GM19324 (cell line): ENCODE measurements at regions not wholly inside any gene's neighbourhood (a gene's known extent, or its start where the extent isn't known, plus 50 kb on each side); places are given as distances from the start of the nearest gene placed in this dataset.

Experiments used
- ATAC-seq: cut with Tn5 transposase; IDR thresholded peaks from one replicate; pipeline ENCODE4 v1.9.1; 2021; ENCODE audit warnings: mild to moderate bottlenecking, moderate library complexity; ENCODE audit not compliant: unreplicated experiment, low FRiP score

DNA sequence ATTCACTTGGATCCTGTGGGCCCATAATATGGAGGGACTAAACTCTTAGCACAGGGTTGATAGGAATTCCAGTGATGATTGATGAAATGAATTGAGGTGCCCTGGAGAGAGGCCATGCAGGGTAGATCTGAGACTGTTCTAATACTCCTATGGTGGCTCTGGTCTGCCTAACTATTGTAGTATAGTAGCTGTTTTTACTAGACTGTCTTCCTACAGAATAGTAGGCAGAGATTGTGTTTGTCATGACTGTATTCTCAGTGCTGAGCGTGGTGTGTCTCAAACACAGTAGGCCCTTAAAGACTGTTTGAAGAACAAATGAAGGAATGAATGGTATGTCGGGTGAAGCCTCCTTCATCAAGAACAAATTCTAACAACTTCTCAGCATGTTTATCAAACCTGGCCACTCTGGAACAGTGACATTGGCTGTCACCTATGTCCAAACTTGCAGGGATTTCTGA is 107.0 kb upstream of the SESN3 start:
- peak; percentile 18 for ATAC-seq

DNA sequence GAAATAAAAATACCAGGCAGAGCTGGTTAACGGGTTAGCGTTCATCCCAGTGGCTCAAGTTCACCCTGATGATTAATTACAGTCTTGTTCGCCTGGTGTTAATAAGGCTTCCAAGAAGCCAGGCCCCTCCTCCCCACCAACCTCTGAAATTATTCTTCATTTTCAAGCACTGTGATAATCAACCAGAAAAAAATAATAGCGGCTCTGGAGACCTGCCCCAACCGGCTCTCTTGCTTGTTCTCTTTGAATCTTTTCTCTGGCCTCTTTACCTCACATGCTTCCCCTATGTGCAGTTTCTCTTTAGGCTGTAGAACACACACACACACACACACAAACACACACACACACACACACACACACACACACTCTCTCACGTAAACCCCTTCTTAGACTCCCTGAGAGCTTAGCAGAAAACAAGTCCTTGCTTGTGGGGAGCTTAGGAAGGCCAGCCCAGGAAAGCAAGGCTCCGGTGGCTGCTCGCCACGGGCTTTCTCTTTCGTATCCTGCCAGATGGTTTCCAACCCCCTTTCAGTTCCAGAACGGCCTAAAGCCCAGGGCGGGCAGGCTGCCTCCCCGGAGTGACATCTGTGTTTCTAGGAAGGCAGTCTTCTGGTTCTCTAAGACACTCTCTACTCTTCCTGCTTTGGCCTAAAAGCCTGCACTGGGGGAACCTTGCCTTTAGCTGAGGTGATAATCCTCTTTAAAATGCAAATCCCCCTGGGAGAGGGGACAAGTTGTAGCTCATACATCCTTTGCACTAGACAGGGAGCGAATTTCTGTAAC is 106.4 kb upstream of the SESN3 start:
- ATAC-seq: peak; percentile 90

DNA sequence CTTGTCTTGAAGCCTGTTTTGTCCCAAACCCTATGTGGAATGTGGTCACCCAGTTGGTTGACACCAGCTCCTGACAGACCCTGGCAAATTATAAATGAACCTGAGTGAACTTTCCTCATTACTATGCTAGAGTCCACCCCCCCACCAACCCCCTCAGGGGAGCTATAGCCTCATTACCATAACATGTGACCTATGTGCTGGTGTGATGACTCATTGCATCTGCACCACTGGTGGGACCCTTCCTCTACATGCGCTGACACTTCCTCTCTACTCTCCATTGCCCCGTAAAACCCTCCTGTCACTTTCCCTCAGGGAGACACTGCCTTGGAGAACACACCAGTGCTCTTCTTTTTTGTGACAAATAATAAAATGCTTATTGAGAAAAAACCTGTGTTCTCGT is 105.0 kb upstream of the SESN3 start:
- no peak for ATAC-seq

DNA sequence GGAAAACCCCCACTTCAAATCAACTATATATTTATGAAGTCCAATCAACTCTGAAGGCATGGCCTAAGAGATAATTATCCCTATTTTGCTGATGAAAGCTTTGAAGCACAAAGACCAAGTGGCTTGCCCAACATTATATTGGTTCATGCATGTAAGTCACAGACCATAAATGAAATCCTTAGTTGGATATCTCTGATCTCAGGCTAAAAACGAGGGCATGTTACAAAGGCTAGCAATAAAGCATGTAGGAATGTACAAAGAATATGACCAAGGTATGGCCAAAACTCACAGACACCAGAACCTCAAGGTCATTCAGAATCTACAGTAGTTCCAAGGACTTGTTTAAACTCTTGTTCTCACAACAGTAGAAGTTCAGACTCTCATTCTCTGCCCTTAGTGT is 100.2 kb upstream of the SESN3 start:
- no peak for ATAC-seq

DNA sequence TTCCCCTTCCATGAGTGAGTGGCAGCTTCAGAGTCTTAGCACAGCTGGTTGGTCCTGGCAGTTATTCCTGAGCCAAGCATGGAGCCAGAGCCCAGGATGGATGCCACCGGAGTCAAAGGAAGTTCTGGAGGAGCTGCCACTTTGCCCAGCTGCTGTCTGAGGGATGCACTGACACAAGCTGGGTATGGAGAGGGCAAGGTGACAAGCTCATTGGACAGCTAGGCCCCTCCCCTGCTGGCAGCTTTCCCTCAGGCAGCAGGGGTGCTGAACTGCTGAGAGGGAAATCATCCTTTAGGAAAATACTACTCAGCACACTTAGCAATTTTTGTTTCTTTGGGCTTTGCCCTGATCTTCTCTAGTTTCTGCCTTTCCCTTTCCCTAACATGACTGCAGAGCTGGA is 99.3 kb upstream of the SESN3 start:
- ATAC-seq: no peak

DNA sequence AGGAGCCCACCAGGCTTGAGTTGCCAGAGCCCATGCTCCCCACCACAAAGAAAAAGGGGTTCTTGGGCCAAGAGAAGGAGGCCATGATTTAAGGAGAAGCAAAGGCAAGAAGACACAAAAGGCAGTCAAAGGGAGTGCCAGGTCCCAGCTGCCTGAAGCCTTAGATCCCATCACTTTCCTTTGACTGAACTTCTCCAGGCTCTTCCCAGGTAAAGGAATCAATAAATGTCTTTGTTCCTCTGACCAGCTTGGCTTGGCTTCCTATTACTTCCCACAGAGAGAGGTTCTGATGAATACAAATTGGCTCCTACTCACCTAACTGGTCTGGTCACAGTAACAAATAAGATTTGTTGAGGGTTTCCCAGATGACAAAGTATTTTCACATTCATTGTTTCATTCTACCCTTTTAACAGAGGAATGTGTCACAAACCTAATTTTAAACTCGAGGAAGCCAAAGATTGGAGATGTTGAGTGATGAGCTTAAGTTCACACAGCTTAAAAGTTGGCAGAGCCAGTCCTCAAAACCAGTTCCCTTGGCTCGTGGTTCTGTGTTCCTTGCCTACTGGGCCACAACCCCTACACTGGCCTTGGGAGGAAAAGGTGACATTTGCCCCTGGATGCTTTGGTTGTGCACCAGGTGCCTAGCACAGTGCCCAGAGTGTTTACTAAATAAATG is 96.4 kb upstream of the SESN3 start:
- no peak for ATAC-seq

DNA sequence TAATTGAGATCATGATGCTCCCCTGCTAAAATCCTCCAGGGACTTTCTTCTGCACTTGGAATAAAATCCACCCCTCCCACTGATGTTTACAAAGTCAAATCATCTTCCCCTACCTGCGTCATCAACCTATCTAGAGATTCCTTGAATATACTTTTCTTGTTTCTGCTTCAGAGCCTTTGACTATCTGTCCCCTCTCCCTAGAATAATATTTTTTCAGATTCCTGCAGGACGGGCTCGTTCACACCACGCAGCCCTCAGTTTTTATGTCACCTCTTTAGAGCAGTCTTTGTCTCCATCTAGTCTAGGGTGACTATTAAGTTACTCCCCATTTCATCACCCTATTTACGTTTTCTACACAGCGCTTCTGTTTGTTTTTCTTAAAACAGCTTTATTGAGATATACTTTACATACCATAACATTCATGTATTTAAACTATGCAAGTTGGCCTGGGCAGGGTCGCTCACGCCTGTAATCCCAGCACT is 94.8 kb upstream of the SESN3 start:
- no peak for ATAC-seq

DNA sequence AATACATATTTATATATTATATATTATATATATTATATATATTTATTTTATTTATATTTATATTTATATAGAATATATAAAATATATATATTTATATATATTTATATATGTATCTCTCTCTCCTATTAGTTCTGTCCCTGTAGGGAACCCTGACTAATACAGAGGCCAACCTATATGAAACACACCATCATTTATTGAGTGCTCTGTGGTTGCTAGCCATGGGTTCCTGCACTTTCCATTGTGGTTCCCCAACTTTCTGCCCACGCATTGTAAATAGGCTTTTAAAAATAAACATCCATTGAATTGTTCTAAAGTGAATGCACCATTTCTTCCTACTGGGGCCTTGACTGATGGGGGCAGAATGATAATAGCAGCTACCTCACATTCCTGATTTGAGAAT is 93.8 kb upstream of the SESN3 start:
- ATAC-seq: no peak

DNA sequence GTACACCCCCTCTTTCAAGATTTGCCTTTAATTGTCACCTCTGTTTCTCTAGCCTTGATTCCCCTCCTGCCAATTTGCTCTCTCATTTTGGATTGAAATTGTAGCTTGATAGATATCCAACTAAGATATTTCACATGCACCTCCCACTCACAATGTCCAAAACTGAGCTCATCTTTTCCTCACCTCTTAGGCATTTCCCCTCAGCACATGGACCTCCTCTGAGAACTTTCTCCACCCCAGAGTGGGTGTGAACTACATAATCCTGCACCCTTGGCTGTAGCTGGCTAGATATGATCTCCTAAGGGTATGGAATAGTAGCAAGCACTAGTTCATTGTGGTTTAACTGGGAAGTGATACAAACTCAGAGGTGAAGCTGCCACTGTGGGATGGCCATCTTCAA is 91.5 kb upstream of the SESN3 start:
- ATAC-seq: no peak

DNA sequence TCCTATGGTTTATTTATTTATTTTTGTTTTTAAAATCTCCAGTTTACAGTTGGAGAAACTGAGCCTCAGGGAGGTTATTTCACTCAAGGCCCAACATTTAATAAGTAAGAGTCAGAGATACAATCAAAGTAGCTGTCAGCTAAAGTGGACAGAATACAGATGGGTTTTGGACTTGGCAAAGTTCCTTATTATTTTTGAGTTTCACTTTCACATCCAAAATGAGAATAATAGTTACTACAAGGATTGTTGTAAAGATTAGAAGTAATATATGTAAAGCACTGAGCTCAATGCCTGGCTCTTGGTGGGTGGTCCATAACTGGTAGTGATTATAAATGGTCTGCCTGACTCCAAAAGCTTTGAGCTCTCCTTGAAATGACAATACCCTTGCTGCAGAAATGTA is 87.5 kb upstream of the SESN3 start:
- ATAC-seq: no peak

DNA sequence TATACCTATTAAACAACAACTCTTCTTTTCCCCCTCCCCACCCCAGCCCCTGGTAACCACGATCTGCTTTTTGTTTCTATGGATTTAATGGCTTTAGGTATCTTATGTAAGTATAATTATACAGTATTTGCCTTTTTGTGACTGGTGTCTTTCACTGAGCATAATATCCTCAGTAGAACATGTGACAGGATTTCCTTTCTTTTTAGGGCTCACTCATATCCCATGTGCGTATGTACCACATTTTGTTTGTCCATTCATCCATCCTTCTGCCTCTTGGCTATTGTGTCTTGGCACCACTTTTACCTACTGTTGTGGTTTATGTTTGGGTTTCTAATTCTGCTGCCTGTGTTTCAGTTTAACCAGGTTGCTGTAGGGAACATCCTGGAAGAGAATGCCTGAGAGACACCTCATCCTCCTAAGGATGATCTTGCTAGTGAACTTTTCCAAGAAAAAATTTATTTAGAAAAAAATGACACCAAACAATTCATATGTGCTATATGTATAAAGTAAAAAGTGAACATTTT is 77.6 kb upstream of the SESN3 start:
- no peak for ATAC-seq

DNA sequence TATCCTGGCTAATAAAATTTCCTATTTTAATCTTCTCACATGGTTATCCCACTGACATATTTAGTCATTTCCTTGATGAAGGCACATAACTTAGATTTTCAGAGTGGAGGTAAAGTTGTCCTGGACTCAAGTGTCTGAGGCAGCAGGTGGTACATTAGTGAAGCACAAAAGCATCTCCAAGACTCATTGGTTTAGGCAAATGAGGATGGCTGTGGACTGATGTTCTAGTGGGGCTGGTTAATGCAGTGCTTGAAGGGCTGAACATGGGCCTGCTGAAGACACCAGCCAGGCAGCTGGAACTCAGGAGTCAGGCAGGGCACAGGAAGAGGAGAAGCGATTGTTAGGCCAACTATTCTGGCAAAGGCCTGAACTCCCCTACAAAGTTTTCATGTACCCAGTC is 76.3 kb upstream of the SESN3 start:
- ATAC-seq: no peak

DNA sequence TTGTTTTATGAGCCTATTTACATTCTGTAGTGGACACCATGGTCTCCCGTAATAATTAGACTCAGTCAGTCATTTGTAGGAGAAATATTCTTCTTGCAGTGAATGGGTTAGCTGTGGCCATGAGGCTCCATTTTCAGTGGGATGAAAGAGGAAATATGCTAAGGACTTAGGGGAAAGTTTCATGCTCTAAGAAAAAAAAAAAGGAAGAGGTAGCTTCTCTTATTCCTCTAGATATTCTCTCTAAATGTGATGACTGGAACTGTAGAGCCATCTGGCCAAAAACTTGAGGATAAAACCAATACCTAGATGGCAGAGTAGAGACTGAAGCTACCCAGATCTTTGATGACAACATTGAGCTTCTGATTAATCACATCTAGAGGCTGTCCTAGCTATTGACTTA is 75.8 kb upstream of the SESN3 start:
- ATAC-seq: no peak

DNA sequence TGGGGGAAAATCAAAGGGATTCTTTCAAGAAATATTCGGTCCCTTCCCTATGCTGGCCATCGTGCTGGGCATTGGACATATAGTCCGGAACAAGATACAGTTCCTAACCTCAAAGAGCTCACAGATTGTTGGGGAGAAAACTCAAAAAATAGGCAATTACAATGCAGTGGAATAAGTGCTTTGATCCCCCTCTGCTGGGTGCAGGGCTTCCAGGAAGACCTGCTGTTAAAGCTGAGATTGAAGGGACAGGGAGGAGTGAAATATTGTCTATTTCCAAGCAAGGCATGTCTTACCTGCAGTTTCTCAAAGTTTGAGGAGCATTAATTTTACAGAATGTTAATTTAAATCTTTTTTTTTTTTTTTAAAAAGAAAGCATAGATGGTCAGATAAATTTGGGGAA is 75.1 kb upstream of the SESN3 start:
- ATAC-seq: no peak

DNA sequence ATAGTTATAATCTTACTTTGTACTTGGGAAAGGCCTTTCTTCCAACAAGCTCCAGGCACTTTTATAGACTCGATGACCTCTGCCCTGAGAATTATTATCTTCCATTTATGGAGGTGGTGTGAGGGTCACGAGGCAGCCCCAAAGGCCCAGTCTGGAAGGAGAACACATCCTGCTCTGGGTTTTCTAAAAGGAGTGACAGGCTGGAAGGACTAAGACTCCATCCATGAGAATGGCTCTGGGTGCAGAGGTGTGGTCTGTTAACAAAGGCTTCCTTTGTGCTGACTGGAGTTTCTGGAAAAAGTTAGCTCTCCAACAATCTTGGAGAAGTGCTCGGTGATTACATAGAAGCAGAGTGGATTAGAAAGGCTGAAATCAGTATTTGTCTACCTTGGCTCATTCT is 74.7 kb upstream of the SESN3 start:
- no peak for ATAC-seq

DNA sequence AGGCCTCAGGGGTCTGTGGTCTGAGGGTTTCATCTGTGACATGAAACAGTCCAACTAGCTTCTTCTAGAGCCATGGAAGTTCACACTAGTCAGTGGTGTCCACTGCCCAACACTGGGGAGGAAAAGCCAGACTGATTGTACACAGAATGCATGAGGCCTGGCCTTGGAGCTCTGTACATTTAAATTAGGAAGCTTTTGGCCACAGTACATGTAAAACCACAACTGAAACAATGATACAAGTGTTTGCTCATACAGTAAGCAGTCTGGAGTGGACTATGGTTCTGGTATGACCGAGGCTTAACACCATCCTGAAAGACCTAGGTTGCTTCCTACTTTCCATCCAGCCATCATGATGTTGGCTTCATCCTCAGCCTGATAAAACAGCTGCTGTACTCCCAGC is 73.8 kb upstream of the SESN3 start:
- no peak for ATAC-seq

DNA sequence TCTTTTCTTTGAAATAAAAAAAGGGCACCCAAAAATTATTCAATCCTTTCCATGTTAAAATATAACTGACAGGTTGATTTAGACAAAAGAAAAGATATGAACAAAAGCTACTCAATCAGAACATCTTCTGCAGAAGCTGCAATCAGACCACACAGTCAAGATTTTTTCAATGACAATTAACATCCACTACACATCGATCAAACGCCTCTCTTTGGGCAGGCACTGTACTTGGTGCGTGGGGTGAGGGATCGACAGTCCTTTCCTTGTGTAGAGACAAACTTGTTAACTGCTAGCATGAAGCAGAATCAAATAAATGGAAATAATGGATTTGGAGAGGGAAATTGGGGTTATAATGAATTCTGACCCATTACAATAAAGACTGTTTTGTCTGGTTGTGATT is 71.2 kb upstream of the SESN3 start:
- ATAC-seq: no peak

DNA sequence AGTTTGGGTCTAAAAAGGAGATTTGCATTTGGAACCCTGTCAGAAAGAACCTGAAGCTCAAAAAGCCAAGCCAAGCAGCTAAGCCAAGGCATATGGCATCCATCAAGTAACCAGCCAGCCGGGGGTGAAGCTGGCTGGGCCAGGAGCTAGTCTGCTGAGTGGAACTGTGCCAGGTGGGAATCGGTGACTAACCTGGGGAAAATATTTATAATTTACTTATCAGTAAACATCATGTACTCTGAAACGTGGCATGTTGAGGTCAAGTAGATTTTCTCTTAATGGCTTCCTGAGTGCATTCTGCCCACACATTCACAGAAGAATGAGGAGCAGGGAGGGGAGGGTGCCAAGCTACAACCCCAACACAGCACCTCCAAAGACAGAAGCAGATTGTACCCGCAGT is 70.5 kb upstream of the SESN3 start:
- no peak for ATAC-seq

DNA sequence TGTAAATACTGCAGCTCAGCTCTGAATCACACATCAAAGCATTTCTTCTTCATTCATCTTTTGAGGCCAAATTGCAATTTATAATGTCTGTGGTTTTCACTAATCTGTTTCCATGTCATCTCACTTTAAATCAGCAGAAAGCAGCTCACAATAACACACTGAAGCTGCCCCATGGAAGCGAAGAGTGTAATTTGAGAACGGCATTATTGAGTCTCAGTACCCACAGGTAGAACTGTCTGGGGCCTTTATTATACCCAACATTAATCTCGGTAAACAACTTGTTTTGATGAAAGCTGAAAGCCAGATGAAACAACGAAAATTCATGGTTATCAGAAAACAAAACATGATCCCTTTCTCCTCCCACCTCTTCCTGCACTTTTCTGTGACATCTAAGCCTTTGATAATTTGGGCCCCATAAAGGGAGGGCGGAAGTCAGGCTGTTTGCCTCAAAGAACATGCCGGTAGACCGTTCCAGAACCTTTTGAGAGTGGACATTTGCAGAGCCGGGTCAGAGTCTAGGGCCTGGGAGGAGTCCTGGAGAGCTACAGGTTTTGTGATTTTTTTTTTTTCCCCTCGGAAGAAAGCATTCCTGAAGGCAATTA is 68.2 kb upstream of the SESN3 start:
- no peak for ATAC-seq

DNA sequence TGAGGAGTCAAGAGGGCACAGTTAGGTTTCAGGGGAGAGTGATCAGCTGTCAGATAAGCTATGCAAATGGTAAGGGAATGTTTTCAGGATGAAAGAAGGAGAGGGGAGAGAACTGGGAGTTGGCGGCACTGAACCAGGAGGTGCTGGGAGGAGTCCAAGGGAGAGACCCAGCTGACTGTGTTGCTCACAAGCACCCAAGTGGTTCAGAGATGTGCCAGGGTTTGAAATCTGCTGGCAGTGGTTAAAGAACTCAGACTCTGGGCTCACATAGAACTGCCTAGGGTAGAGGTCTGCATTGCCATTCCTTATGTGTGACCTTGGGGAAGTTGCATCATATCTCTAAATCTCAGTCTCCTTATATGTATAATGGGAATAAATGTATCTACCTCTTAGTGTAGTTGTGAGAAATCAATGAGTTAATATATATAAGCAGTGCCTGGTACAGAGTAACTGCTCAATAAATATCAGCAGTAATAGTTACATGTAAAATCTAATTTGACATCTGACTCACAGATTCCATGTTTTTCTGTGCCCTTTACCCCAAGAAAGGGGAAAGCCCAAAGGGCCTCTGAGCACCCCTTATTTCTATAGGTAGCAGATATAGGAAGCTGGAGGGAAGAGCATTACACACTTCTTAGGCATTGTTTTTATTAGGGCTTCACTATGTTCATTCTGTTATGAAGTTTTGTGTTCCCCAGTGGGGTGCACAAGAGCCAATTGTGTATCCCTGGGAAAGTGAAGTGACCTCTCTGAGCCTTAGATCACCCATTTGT is 66.9 kb upstream of the SESN3 start:
- no peak for ATAC-seq

DNA sequence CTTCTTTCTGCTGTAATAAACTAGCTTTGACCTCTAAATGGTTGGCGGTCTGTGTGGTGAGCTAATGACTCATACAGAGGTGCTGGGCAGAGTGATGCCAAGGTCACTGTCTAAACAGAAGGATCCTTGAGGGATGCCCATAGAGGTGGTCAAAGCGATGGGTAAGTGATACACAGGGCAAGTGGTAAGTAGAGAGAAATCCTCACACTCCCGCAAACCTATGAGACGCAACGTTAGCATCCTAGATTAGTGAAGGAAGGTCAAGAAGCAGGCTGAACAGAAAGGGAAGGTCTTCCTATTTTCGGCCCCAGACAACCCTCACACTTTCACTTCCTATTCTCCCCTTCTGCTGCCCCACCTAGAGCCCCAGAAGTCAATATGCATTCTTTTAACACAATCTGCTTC is 65.6 kb upstream of the SESN3 start:
- peak; percentile 90 for ATAC-seq
